DOHH2 (cell line): ENCODE measurements at regions not wholly inside any gene's neighbourhood (a gene's known extent, or its start where the extent isn't known, plus 50 kb on each side); places are given as distances from the start of the nearest gene placed in this dataset.

ENCODE experiments used
- CTCF ChIP-seq: fragments of 200-600 bp; sonication (generic); IDR thresholded peaks from one replicate; pipeline ENCODE4 v1.5.1; 2014; ENCODE audit warnings: antibody characterized with exemption, mild to moderate bottlenecking, low read depth, low read length; ENCODE audit not compliant: poor library complexity, severe bottlenecking
- EZH2phosphoT487 ChIP-seq: fragments of 200-600 bp; sonication (generic); IDR thresholded peaks from 2 replicates; pipeline ENCODE4 v1.6.1; 2017; ENCODE audit warnings: borderline replicate concordance, mild to moderate bottlenecking, antibody characterized with exemption, low read length, moderate library complexity, mixed read lengths

DNA sequence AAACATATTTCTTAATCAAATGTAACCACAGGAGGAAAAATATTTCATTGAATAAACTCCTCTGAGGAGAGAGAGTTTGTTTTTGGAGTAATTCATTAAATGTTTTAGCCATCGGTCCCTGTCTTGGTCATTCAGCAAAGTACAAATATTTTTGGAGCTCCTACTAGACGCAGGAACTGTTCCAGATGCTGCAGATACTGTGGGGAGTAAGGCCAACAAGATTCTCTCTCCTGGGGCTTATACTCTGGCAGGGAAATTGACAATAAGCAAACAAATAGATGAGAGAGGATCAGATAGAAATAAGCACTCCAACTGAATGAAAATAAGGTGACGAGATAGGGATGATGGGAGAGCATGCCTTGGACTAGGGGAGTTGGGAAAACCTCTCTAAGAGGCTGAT lies 264.1 kb downstream of the TTC8 start:
- TF ChIP-seq CTCF (no peak), EZH2phosphoT487 (no peak)
